Liver (tissue), 7 donors: ENCODE measurements at regions not wholly inside any gene's neighbourhood (a gene's known extent, or its start where the extent isn't known, plus 50 kb on each side); places are given as distances from the start of the nearest gene placed in this dataset.
A peak's percentile ranks its signal among the peaks of the same experiment; 100 is the strongest.

Experiments
- DNase-seq: peaks from one replicate; pipeline ENCODE4 v3.0.0-alpha.2; 2017; ENCODE audit warnings: low spot score
- H3K27ac ChIP-seq, 2 donors: one replicate each; pipeline ENCODE4 v1.7.0; 2013; ENCODE audit warnings: inconsistent platforms in 2 of 2, low read length in 2 of 2, control low read depth in 1 of 2, low read depth in 1 of 2, mild to moderate bottlenecking in 1 of 2
- H3K27me3 ChIP-seq, 4 donors: one replicate each; pipeline versions ENCODE4 v1.6.1 to v1.7.0; 2013; ENCODE audit warnings: low read length in 3 of 4, inconsistent platforms in 1 of 4, mild to moderate bottlenecking in 1 of 4, moderate library complexity in 1 of 4; ENCODE audit not compliant: control insufficient read depth in 4 of 4, insufficient read depth in 4 of 4
- H3K36me3 ChIP-seq, 4 donors: one replicate each; pipeline versions ENCODE4 v1.6.1 to v1.7.0; 2013; ENCODE audit warnings: low read length in 3 of 4, mild to moderate bottlenecking in 3 of 4, low read depth in 1 of 4, moderate library complexity in 1 of 4; ENCODE audit not compliant: control insufficient read depth in 4 of 4, insufficient read depth in 3 of 4
- H3K4me1 ChIP-seq, 4 donors: one replicate each; pipeline versions ENCODE4 v1.6.1 to v1.7.0; 2013; ENCODE audit warnings: low read length in 3 of 4, mild to moderate bottlenecking in 3 of 4, moderate library complexity in 1 of 4; ENCODE audit not compliant: control insufficient read depth in 4 of 4, insufficient read depth in 4 of 4
- H3K4me3 ChIP-seq, 3 donors: one replicate each; pipeline versions ENCODE4 v1.6.1 to v1.7.0; 2013; ENCODE audit warnings: low read length in 3 of 3, control low read depth in 1 of 3, low read depth in 1 of 3, mild to moderate bottlenecking in 1 of 3
- H3K9ac ChIP-seq, 2 donors: one replicate each; pipeline ENCODE4 v1.7.0; 2013; ENCODE audit warnings: low read length in 2 of 2, mild to moderate bottlenecking in 2 of 2, moderate library complexity in 2 of 2, control low read depth in 1 of 2, low read depth in 1 of 2
- H3K9me3 ChIP-seq, 4 donors: one replicate each; pipeline versions ENCODE4 v1.6.1 to v1.7.0; 2013; ENCODE audit warnings: low read length in 3 of 4; ENCODE audit not compliant: control insufficient read depth in 4 of 4
- EGR1 ChIP-seq, 2 donors: IDR thresholded peaks; 2 replicates each; pipeline ENCODE4 v1.6.1; 2016 to 2018; ENCODE audit warnings: antibody characterized with exemption in 2 of 2, low read depth in 2 of 2
- FOXA2 ChIP-seq: IDR thresholded peaks from 2 replicates; pipeline ENCODE4 v1.6.1; 2016; ENCODE audit warnings: antibody characterized with exemption
- GABPA ChIP-seq, 2 donors: IDR thresholded peaks in 1 of 2; conservative IDR thresholded peaks in 1 of 2; 2 replicates each; pipeline ENCODE4 v1.6.1; 2016; ENCODE audit warnings: antibody characterized with exemption in 2 of 2, mild to moderate bottlenecking in 1 of 2, moderate library complexity in 1 of 2
- JUND ChIP-seq, 2 donors: IDR thresholded peaks; 2 replicates each; pipeline ENCODE4 v1.6.1; 2016; ENCODE audit warnings: antibody characterized with exemption in 2 of 2
- NR2F2 ChIP-seq: IDR thresholded peaks from 2 replicates; pipeline ENCODE4 v1.6.1; 2016; ENCODE audit warnings: antibody characterized with exemption
- RAD21 ChIP-seq, 2 donors: IDR thresholded peaks; 2 replicates each; pipeline ENCODE4 v1.6.1; 2016; ENCODE audit warnings: antibody characterized with exemption in 2 of 2, mild to moderate bottlenecking in 2 of 2
- REST ChIP-seq: IDR thresholded peaks from 2 replicates; pipeline ENCODE4 v1.6.1; 2016; ENCODE audit warnings: antibody characterized with exemption, mild to moderate bottlenecking
- YY1 ChIP-seq: IDR thresholded peaks from 2 replicates; pipeline ENCODE4 v1.6.1; 2016; ENCODE audit warnings: antibody characterized with exemption, mild to moderate bottlenecking
- ZBTB33 ChIP-seq: IDR thresholded peaks from 2 replicates; pipeline ENCODE4 v1.6.1; 2016; ENCODE audit warnings: antibody characterized with exemption
- WGBS: extraction: QIAGEN DNeasy Blood & Tissue Kit; methylation state at CpG from one replicate; pipeline ENCODE4 v1.1.7; 2013; 5-methylcytosine and 5-hydroxymethylcytosine counted together
- donor health status: healthy.
- donor health status: healthy.
- donor health status: healthy.
- donor health status: healthy.

- no peaks in the 10 kb centered on the region for H3K27me3 ChIP-seq
- H3K9me3 ChIP-seq = no peaks in the 10 kb centered on the region
- 69% methylated on average over 8 of the region's 8 CpGs for WGBS
- H3K4me3 ChIP-seq = peak overlapping the region in 1 of 3 donors; percentile 14
- peaks cover 0 to 12% (median 0%) of the 10 kb centered on the region in 4 donors for H3K4me1 ChIP-seq
- DNase-seq = no peak
- peak overlapping the region; percentile 48 to 72 for H3K27ac ChIP-seq
- H3K36me3 ChIP-seq = peaks cover 0 to 6% (median 0%) of the 10 kb centered on the region in 4 donors
- H3K9ac ChIP-seq = peak overlapping the region; percentile 42 to 77
- TF ChIP-seq REST (no peak), YY1 (peak; percentile 38), NR2F2 (no peak)
Observed at GRCh38 chr6:151690768-151691562, 116.5 kb upstream of the ESR1 start.

- WGBS = 61% methylated on average over 4 of the region's 4 CpGs
- DNase-seq = no peak
- TF ChIP-seq GABPA (IDR thresholded peaks at IDR 0.05 in 1 of 2, conservative IDR thresholded peaks at IDR 0.05 in 1 of 2) (no peak), RAD21 (IDR thresholded peaks at IDR 0.05) (no peak)
- Histone ChIP-seq H3K36me3 (peaks cover 0 to 6% (median 0%) of the 10 kb centered on the region in 4 donors), H3K27ac (no peak overlapping the region), H3K4me1 (peaks cover 0 to 12% (median 0%) of the 10 kb centered on the region in 4 donors), H3K9me3 (no peaks in the 10 kb centered on the region), H3K4me3 (no peak overlapping the region), H3K9ac (no peak overlapping the region), H3K27me3 (no peaks in the 10 kb centered on the region)
Observed at GRCh38 chr6:151692216-151692615, 115.3 kb upstream of the ESR1 start.

- Histone ChIP-seq H3K27ac (no peak overlapping the region), H3K36me3 (peaks cover 0 to 6% (median 0%) of the 10 kb centered on the region in 4 donors), H3K4me3 (no peak overlapping the region), H3K27me3 (no peaks in the 10 kb centered on the region), H3K9ac (no peak overlapping the region), H3K9me3 (no peaks in the 10 kb centered on the region), H3K4me1 (peaks cover 0 to 10% (median under 1%) of the 10 kb centered on the region in 4 donors)
- TF ChIP-seq EGR1 (IDR thresholded peaks at IDR 0.05; ENCODE audit: low read depth in 2 of 2) = no peak
- TF ChIP-seq JUND (IDR thresholded peaks at IDR 0.05) = no peak
- no peak for TF ChIP-seq FOXA2
- TF ChIP-seq ZBTB33 = no peak
- WGBS = 94% methylated on average over 5 of the region's 5 CpGs
- no peak for DNase-seq
Observed at GRCh38 chr6:151693366-151693765, 114.1 kb upstream of the ESR1 start.
